IPS-20b (cell line): ENCODE measurements at regions not wholly inside any gene's neighbourhood (a gene's known extent, or its start where the extent isn't known, plus 50 kb on each side); places are given as distances from the start of the nearest gene placed in this dataset.

Experiments
- H3K27ac ChIP-seq: one replicate; pipeline ENCODE4 v1.5.1; 2013; ENCODE audit warnings: low read length
- H3K27me3 ChIP-seq: 2 replicates; pipeline ENCODE4 v1.6.1; 2013; ENCODE audit warnings: mild to moderate bottlenecking, low read length, inconsistent platforms; ENCODE audit not compliant: insufficient read depth
- H3K36me3 ChIP-seq: 2 replicates; pipeline ENCODE4 v1.6.1; 2013; ENCODE audit warnings: low read depth, mild to moderate bottlenecking, inconsistent platforms, low read length, moderate library complexity; ENCODE audit not compliant: insufficient read depth
- H3K4me1 ChIP-seq: 2 replicates; pipeline ENCODE4 v1.6.1; 2013; ENCODE audit warnings: mild to moderate bottlenecking, control low read depth, inconsistent platforms, low read length, moderate library complexity; ENCODE audit not compliant: insufficient read depth
- H3K4me3 ChIP-seq: 2 replicates; pipeline ENCODE4 v1.5.1; 2013; ENCODE audit warnings: mild to moderate bottlenecking, low read length, inconsistent platforms
- H3K9ac ChIP-seq: 2 replicates; pipeline ENCODE4 v1.6.1; 2013; ENCODE audit warnings: low read depth, mild to moderate bottlenecking, inconsistent platforms, low read length, moderate library complexity
- H3K9me3 ChIP-seq: 2 replicates; pipeline ENCODE4 v1.6.1; 2013; ENCODE audit warnings: mild to moderate bottlenecking, low read depth, low read length, inconsistent platforms; ENCODE audit not compliant: insufficient read depth

- Histone ChIP-seq H3K4me1 (no peaks in the 10 kb centered on the region), H3K27me3 (no peaks in the 10 kb centered on the region), H3K36me3 (no peaks in the 10 kb centered on the region), H3K27ac (no peak overlapping the region), H3K4me3 (no peak overlapping the region), H3K9me3 (no peaks in the 10 kb centered on the region), H3K9ac (no peak overlapping the region)
These were observed 62.0 kb upstream of the KCNA1 start for GRCh38 chr12:4847713-4848112.

GRCh38 chr12:4849115-4849541, 60.6 kb upstream of the KCNA1 start:
- no peaks in the 10 kb centered on the region for H3K4me1 ChIP-seq
- no peak overlapping the region for H3K4me3 ChIP-seq
- no peaks in the 10 kb centered on the region for H3K27me3 ChIP-seq
- H3K27ac ChIP-seq = no peak overlapping the region
- H3K9ac ChIP-seq = no peak overlapping the region
- no peaks in the 10 kb centered on the region for H3K36me3 ChIP-seq
- no peaks in the 10 kb centered on the region for H3K9me3 ChIP-seq

- no peaks in the 10 kb centered on the region for H3K36me3 ChIP-seq
- H3K27me3 ChIP-seq = no peaks in the 10 kb centered on the region
- H3K4me3 ChIP-seq = no peak overlapping the region
- H3K27ac ChIP-seq = no peak overlapping the region
- no peaks in the 10 kb centered on the region for H3K9me3 ChIP-seq
- H3K9ac ChIP-seq = no peak overlapping the region
- no peaks in the 10 kb centered on the region for H3K4me1 ChIP-seq
These were observed 59.8 kb upstream of the KCNA1 start for GRCh38 chr12:4849795-4850345.

GRCh38 chr12:4850857-4851380, 58.8 kb upstream of the KCNA1 start:
- no peak overlapping the region for H3K4me3 ChIP-seq
- no peaks in the 10 kb centered on the region for H3K36me3 ChIP-seq
- no peaks in the 10 kb centered on the region for H3K4me1 ChIP-seq
- no peaks in the 10 kb centered on the region for H3K9me3 ChIP-seq
- H3K27ac ChIP-seq = no peak overlapping the region
- no peaks in the 10 kb centered on the region; the same call in 1 of the 2 replicates for H3K27me3 ChIP-seq
- H3K9ac ChIP-seq = no peak overlapping the region

GRCh38 chr12:4852308-4852707, 57.4 kb upstream of the KCNA1 start:
- Histone ChIP-seq H3K4me3 (no peak overlapping the region), H3K27ac (no peak overlapping the region), H3K36me3 (no peaks in the 10 kb centered on the region), H3K9me3 (no peaks in the 10 kb centered on the region), H3K4me1 (no peaks in the 10 kb centered on the region), H3K27me3 (peaks cover 7% of the 10 kb centered on the region), H3K9ac (no peak overlapping the region)

- H3K27ac ChIP-seq = no peak overlapping the region
- H3K27me3 ChIP-seq = peaks cover 12% of the 10 kb centered on the region
- H3K4me1 ChIP-seq = peaks cover 1% of the 10 kb centered on the region; the same call in 1 of the 2 replicates
- no peak overlapping the region for H3K9ac ChIP-seq
- H3K9me3 ChIP-seq = no peaks in the 10 kb centered on the region
- H3K36me3 ChIP-seq = no peaks in the 10 kb centered on the region
- no peak overlapping the region for H3K4me3 ChIP-seq
These were observed 56.8 kb upstream of the KCNA1 start for GRCh38 chr12:4852911-4853310.

GRCh38 chr12:4855121-4855924, 54.4 kb upstream of the KCNA1 start:
- Histone ChIP-seq H3K27me3 (peaks cover 36% of the 10 kb centered on the region), H3K4me1 (peaks cover 7% of the 10 kb centered on the region), H3K27ac (no peak overlapping the region), H3K9me3 (no peaks in the 10 kb centered on the region), H3K4me3 (no peak overlapping the region), H3K36me3 (no peaks in the 10 kb centered on the region), H3K9ac (no peak overlapping the region)

GRCh38 chr12:4856596-4856995, 53.1 kb upstream of the KCNA1 start:
- H3K36me3 ChIP-seq = no peaks in the 10 kb centered on the region
- no peaks in the 10 kb centered on the region for H3K9me3 ChIP-seq
- no peak overlapping the region for H3K9ac ChIP-seq
- H3K27ac ChIP-seq = no peak overlapping the region
- H3K4me1 ChIP-seq = peaks cover 7% of the 10 kb centered on the region
- H3K27me3 ChIP-seq = peaks cover 36% of the 10 kb centered on the region
- no peak overlapping the region for H3K4me3 ChIP-seq

GRCh38 chr12:4857472-4858291, 52.0 kb upstream of the KCNA1 start:
- no peak overlapping the region for H3K9ac ChIP-seq
- H3K27ac ChIP-seq = no peak overlapping the region
- no peaks in the 10 kb centered on the region for H3K9me3 ChIP-seq
- peaks cover 41% of the 10 kb centered on the region for H3K27me3 ChIP-seq
- peaks cover 7% of the 10 kb centered on the region for H3K4me1 ChIP-seq
- H3K4me3 ChIP-seq = peak overlapping the region; percentile 57
- no peaks in the 10 kb centered on the region for H3K36me3 ChIP-seq

- Histone ChIP-seq H3K27me3 (peaks cover 43% of the 10 kb centered on the region), H3K36me3 (no peaks in the 10 kb centered on the region), H3K4me3 (peak overlapping the region; percentile 57)
These were observed 51.3 kb upstream of the KCNA1 start for GRCh38 chr12:4858386-4858785.

GRCh38 chr12:4859478-4860210, 50.1 kb upstream of the KCNA1 start:
- Histone ChIP-seq H3K27ac (no peak overlapping the region), H3K4me3 (no peak overlapping the region), H3K9me3 (no peaks in the 10 kb centered on the region), H3K4me1 (peaks cover 7% of the 10 kb centered on the region), H3K36me3 (no peaks in the 10 kb centered on the region), H3K27me3 (peaks cover 49% of the 10 kb centered on the region), H3K9ac (no peak overlapping the region)

More at GRCh38 chr12:4858386-4858785, 51.3 kb upstream of the KCNA1 start:
- H3K9ac ChIP-seq = no peak overlapping the region
- H3K9me3 ChIP-seq = no peaks in the 10 kb centered on the region
- no peak overlapping the region for H3K27ac ChIP-seq
- peaks cover 7% of the 10 kb centered on the region for H3K4me1 ChIP-seq
